Right atrium auricular region (tissue), 2 donors: ENCODE measurements at regions not wholly inside any gene's neighbourhood (a gene's known extent, or its start where the extent isn't known, plus 50 kb on each side); places are given as distances from the start of the nearest gene placed in this dataset.
"Not testable (repeated sequence)": the region's sequence is repeated elsewhere in the genome, so short reads cannot be mapped to it uniquely, and the experiment has no call there.

Source experiments
- DNase-seq: peaks from one replicate; pipeline ENCODE4 v3.0.0-alpha.2; 2019; ENCODE audit warnings: low spot score
- H3K27ac ChIP-seq, 2 donors: fragments of 200-600 bp; sonication (generic); 1 replicate in 1 of 2; 2 replicates in 1 of 2; pipeline ENCODE4 v1.5.1; 2016 to 2019
- H3K27me3 ChIP-seq, 2 donors: fragments of 200-600 bp; sonication (generic); one replicate each; pipeline versions ENCODE4 v1.5.1 to v1.6.0; 2017 to 2019
- H3K36me3 ChIP-seq: fragments of 200-600 bp; sonication (generic); one replicate; pipeline ENCODE4 v1.5.1; 2016
- H3K4me1 ChIP-seq, 2 donors: fragments of 200-600 bp; sonication (generic); one replicate each; pipeline versions ENCODE4 v1.5.1 to v1.6.0; 2017 to 2019
- H3K4me3 ChIP-seq, 2 donors: fragments of 200-600 bp; sonication (generic); 1 replicate in 1 of 2; 2 replicates in 1 of 2; pipeline ENCODE4 v1.5.1; 2017 to 2019; ENCODE audit warnings: mild to moderate bottlenecking in 1 of 2, moderate library complexity in 1 of 2
- H3K9me3 ChIP-seq, 2 donors: fragments of 200-600 bp; sonication (generic); one replicate each; pipeline ENCODE4 v1.5.1; 2019
- TF ChIP-seq, protein P1 (sequence below), 2 donors: fragments of 200-600 bp; sonication (generic); IDR thresholded peaks; one replicate each; pipeline ENCODE4 v1.5.1; 2019; ENCODE audit warnings: antibody characterized with exemption in 2 of 2

DNA sequence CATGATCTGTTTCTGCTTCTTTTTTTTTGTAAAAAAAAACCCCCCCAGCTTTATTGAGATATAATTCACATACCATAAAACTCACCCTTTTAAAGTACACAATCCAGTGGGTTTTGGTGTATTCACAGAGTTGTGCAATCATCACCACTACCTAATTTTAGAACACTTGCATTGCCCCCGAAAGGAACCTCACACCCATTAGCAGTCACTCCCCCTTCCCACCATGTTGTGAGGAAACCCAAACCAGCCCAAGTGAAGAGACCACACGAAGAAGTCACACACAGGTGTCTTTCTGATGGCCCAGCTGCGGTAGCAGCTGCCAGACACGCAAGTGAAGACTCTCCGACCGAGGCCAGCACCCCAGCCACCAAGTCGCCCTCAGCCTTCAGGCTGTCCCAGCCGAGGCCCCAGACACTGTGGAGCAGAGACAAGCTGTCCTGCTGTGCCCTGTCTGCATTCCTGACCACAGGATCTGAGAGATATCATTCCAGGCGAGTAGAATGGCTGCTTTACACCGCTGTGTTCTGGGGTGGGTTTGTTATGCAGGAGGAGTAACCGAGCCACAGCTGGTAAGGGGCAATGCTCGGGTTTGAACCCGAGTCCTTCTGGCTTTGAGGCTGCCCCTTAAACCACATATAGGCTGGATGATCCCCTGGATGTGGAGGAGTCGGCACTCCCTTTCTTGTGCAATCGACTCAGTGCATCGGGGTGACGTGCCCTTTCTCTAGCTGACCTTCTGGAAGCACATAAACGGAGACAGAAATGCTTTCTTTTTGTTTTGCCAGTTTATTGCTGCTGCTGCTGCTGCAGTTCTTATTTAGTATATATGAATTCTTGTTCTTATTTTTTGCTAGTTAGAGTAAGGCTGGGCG lies 59.1 kb upstream of the PTPN1 start:
- TF ChIP-seq, protein P1, sequence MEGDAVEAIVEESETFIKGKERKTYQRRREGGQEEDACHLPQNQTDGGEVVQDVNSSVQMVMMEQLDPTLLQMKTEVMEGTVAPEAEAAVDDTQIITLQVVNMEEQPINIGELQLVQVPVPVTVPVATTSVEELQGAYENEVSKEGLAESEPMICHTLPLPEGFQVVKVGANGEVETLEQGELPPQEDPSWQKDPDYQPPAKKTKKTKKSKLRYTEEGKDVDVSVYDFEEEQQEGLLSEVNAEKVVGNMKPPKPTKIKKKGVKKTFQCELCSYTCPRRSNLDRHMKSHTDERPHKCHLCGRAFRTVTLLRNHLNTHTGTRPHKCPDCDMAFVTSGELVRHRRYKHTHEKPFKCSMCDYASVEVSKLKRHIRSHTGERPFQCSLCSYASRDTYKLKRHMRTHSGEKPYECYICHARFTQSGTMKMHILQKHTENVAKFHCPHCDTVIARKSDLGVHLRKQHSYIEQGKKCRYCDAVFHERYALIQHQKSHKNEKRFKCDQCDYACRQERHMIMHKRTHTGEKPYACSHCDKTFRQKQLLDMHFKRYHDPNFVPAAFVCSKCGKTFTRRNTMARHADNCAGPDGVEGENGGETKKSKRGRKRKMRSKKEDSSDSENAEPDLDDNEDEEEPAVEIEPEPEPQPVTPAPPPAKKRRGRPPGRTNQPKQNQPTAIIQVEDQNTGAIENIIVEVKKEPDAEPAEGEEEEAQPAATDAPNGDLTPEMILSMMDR (IDR thresholded peaks at IDR 0.05) = no peak
- H3K27ac ChIP-seq = peak overlapping the region; percentile 85 to 89
- H3K9me3 ChIP-seq = no peaks in the 10 kb centered on the region
- DNase-seq = peak; percentile 87
- peaks cover 0 to 35% of the 10 kb centered on the region in 2 donors for H3K4me1 ChIP-seq
- no peaks in the 10 kb centered on the region for H3K36me3 ChIP-seq
- H3K4me3 ChIP-seq = peak overlapping the region; percentile 37 to 41
- no peaks in the 10 kb centered on the region for H3K27me3 ChIP-seq

DNA sequence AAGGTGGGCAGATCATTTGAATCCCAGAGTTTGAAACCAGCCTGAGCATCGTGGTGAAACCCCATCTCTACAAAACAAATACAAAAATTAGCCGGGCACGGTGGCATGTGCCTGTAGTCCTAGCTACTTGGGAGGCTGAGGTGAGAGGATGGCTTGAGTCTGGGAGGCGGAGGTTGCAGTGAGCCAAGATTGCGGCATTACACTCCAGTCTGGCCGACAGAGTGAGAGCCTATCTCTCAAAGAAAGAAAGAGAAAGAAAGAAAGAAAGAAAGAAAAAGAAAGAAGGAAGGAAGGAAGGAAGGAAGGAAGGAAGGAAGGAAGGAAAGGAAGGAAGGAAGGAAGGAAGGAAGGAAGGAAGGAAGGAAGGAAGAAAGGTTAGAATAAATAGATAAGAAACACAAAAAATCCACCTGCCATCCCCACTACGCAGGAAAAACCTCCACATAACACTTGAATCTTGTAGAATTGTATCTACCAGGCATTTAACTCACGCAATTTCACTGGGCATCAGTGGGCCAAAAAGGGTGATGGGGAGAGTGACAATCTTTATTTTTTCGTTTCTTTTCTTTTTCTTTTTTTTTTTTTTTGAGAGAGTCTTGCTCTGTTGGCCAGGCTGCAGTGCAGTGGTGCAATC lies 58.3 kb upstream of the PTPN1 start:
- H3K4me3 ChIP-seq = peak overlapping the region; percentile 37 to 41
- not testable (repeated sequence) for H3K27me3 ChIP-seq

DNA sequence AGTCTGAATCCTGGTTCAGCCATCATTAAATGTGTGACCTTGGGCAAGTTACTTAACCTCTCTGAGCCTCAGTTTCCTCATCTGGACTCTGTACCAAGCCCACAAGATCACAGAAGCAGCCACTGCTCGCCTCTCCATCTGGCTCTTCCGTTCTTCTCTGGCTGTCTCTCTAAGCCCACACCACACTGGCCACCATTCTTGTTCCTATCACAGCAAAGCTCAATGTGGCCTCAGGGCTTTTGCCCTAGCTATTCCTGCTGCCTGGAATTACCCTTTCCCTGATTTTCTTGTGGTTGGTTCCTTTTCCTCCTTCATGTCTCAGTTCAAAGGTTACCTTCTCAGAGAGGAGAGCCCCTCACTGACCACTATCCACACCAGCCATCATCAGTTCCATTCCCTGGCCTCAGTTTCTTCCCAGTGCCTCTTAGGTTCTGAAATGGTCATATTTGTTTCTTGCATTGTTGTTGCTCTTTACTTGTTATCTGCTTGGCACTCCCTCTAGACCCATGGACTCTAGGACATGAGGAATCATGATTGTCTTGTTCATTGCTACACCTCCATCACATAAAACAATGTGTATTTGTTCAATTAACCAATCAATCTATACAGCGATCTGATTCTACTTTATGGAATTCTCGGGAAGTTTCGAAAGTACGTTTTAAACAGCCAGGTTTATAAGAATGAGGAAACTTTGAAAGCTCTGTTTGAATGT lies 56.5 kb upstream of the PTPN1 start:
- TF ChIP-seq, protein P1 (IDR thresholded peaks at IDR 0.05) = no peak
- no peak for DNase-seq
- no peak overlapping the region for H3K4me3 ChIP-seq
- peak overlapping the region in 1 of 2 donors; percentile 89 for H3K27ac ChIP-seq
- no peaks in the 10 kb centered on the region for H3K36me3 ChIP-seq
- H3K27me3 ChIP-seq = no peaks in the 10 kb centered on the region
- peaks cover 0 to 41% of the 10 kb centered on the region in 2 donors for H3K4me1 ChIP-seq
- H3K9me3 ChIP-seq = no peaks in the 10 kb centered on the region

More for the DNA sequence above, 58.3 kb upstream of the PTPN1 start:
- Histone ChIP-seq H3K4me1 (peaks cover 0 to 41% of the 10 kb centered on the region in 2 donors), H3K27ac (peak overlapping the region; percentile 85 to 89)
- H3K36me3 ChIP-seq, DNase-seq, H3K9me3 ChIP-seq: not testable (repeated sequence)

DNA sequence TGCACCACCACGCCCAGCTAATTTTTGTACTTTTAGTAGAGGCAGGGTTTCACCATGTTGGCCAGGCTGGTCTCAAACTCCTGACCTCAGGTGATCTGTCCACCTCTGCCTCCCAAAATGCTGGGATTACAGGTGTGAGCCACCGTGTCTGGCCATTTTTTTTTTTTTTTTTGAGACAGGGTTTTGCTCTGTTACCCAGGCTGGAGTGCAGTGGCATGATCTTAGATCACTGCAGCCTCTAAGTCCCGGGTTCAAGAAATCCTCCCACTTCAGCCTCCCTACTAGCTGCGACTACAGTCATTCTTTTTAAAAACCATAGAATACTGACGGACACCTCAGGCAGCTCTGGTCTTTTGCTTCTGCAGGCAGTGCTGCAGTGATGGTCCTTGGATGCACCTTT lies 54.9 kb upstream of the PTPN1 start:
- DNase-seq, H3K36me3 ChIP-seq, H3K9me3 ChIP-seq, H3K27me3 ChIP-seq, H3K4me3 ChIP-seq: not testable (repeated sequence)
- peak overlapping the region; percentile 79 to 89 for H3K27ac ChIP-seq
- H3K4me1 ChIP-seq = peaks cover 0 to 34% of the 10 kb centered on the region in 2 donors

DNA sequence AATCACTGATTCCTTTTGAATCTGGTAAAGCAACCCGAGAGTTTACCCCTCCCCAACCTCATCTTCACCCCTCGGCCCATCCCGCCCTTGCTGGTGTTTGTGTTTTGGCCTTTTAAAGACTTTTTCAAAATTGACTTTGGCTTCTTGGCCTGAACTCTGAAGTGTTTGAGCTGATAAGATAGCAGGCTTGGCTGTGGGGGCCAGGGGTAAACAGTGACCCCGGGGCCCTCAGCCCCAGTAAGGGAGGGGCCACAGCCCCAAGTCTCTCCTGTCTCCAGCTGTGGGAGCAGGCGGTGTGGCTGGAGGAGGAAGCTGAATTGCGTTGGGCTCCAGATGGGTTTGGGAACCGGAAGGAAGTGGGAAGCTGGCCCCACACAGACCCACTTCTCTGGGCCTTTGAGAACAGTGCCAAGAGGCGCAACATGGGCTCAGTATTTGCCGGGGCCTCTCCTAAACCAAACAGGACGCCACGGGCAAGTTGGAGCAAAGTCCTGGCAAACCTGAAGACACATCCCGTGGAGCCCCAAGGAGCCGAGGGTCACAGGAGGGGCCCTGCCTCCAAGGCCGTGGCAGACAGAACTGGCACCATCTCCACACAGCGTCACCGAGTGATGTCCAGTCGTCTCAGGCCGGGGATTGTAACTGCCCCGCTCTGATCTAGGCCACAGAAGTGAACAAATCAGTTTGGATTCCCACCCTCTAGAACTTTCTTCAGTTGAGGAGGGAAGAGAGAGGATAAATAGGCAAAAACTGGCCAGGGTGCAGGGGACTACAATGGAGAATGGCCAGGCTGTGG lies 54.3 kb upstream of the PTPN1 start:
- H3K9me3 ChIP-seq = no peaks in the 10 kb centered on the region
- peaks cover 0 to 36% of the 10 kb centered on the region in 2 donors for H3K4me1 ChIP-seq
- DNase-seq = no peak
- H3K4me3 ChIP-seq = no peak overlapping the region
- TF ChIP-seq, protein P1 (IDR thresholded peaks at IDR 0.05) = no peak
- no peaks in the 10 kb centered on the region for H3K27me3 ChIP-seq
- H3K36me3 ChIP-seq = no peaks in the 10 kb centered on the region
- peak overlapping the region; percentile 79 to 89 for H3K27ac ChIP-seq
